ENCODE measurements at regions not wholly inside any gene's neighbourhood (a gene's known extent, or its start where the extent isn't known, plus 50 kb on each side); places are given as distances from the start of the nearest gene placed in this dataset.

DNA sequence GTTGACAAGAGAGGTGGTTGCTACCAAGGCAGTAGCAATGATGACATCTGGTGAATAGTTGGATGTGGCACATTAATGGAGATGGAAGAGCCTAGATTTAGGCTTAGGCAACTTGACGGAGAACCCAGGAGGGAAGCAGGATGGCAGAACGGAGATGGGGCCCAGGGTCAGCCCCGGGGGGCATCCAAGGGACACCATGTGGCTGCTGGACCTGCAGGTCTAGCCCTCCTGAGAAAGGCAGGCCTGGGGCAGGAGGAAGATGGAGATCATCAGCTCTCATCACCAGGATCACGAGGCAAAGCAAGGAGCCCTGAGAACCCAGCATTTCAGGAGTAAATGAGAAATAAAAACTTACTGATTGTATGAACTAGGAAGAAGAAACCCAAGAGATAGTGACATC lies 216.2 kb downstream of the AUH start:
- Histone ChIP-seq H3K4me1 (no peaks in the 10 kb centered on the region), H3K27me3 (no peaks in the 10 kb centered on the region), H3K4me3 (ENCODE audit: low read depth, low read length) (no peak overlapping the region), H3K9me3 (no peaks in the 10 kb centered on the region), H3K36me3 (no peaks in the 10 kb centered on the region)
- no peak for DNase-seq
- TF ChIP-seq, protein P1, sequence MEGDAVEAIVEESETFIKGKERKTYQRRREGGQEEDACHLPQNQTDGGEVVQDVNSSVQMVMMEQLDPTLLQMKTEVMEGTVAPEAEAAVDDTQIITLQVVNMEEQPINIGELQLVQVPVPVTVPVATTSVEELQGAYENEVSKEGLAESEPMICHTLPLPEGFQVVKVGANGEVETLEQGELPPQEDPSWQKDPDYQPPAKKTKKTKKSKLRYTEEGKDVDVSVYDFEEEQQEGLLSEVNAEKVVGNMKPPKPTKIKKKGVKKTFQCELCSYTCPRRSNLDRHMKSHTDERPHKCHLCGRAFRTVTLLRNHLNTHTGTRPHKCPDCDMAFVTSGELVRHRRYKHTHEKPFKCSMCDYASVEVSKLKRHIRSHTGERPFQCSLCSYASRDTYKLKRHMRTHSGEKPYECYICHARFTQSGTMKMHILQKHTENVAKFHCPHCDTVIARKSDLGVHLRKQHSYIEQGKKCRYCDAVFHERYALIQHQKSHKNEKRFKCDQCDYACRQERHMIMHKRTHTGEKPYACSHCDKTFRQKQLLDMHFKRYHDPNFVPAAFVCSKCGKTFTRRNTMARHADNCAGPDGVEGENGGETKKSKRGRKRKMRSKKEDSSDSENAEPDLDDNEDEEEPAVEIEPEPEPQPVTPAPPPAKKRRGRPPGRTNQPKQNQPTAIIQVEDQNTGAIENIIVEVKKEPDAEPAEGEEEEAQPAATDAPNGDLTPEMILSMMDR (IDR thresholded peaks at IDR 0.05; ENCODE audit: low read depth, low read length) = no peak

DNA sequence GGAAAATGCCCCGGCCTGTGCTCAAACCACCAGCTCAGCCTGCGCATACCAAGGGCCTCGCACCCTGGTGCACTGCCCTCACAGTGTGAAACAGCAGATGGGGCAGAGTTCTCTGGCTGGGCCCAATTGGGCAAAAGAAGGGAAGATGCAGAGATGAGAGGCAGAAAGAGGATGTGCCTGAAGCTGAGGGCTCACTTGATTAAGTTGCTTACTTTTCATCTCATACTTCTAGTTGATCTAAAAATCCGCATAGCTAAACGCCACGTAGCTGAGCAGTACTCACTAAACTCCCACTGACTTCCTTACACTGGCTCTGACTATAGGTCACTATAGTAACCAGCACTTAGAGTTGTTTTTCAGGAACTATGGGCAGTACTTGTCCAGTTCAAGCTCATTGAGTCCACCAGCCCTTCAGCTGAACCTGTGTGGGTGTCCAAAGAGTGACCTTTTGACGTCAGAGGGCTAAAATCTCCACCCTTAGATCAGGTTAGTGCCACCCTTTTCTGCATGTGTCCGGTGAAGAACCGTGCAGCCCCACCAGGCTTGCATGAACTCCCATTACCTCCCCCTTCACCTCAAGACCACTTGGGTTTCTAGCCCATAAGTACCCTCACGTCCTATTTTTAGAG lies 215.2 kb downstream of the AUH start:
- no peak for DNase-seq
- Histone ChIP-seq H3K27me3 (no peaks in the 10 kb centered on the region), H3K9me3 (no peaks in the 10 kb centered on the region), H3K36me3 (no peaks in the 10 kb centered on the region), H3K4me3 (ENCODE audit: low read depth, low read length) (no peak overlapping the region), H3K4me1 (no peaks in the 10 kb centered on the region)
- TF ChIP-seq, protein P1 (IDR thresholded peaks at IDR 0.05; ENCODE audit: low read depth, low read length) = no peak

DNA sequence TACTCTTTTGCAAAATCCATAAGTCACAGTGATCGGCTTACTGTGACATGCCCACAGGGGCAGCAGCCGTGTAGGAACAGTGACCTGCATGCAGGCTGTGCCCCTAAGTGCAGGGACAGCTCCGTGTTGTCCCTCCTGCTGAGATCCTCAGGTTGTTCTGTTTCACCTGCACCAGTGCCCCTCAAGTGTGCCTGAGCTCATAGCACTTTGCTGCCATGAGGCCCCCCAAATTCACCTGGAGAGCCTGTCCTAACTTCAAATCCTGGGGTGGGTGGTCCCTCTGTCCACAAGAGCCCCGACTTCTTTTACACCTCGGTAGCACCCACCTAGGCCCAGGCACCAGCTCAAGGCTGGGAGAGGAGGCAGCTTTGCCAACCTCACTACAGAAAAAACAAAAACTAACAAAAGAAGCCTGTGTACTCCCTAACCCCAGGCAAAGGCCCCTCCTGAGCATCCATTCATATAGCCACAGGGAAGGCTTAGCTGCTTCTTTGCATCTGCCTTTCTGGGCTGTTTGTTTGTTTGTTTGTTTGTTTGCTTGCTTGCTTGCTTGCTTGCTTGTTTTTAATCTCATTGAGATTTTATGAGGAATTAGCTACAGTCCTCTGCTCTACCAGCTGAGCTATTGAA lies 214.5 kb downstream of the AUH start:
- Histone ChIP-seq H3K4me1 (no peaks in the 10 kb centered on the region), H3K9me3 (no peaks in the 10 kb centered on the region)

DNA sequence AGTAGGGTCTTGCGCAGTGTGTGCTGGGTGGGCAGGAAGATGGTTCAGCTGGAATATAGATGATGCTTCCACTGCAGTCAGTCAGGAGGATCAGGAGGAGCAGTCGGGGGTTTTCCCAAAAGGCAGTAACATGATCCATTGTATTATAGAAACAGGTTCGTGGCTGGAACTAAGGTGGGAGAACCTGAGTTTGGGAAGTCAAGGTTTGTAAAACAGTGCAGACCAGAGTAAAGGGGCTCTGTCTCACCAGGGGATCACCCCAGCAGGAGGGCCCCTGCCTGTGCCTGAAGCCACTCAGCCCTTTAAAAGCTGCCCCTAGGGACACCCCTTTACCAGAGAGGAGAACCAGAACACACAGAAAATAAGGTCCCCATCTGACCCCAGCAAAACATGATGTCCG lies 213.4 kb downstream of the AUH start:
- TF ChIP-seq, protein P1 (IDR thresholded peaks at IDR 0.05; ENCODE audit: low read depth, low read length) = no peak
- DNase-seq = no peak
- H3K4me3 ChIP-seq (ENCODE audit: low read depth, low read length) = no peak overlapping the region
- H3K27me3 ChIP-seq = no peaks in the 10 kb centered on the region
- H3K36me3 ChIP-seq = no peaks in the 10 kb centered on the region
- no peaks in the 10 kb centered on the region for H3K9me3 ChIP-seq
- H3K4me1 ChIP-seq = no peaks in the 10 kb centered on the region

More for the DNA sequence above, 214.5 kb downstream of the AUH start:
- Histone ChIP-seq H3K36me3 (no peaks in the 10 kb centered on the region), H3K4me3 (ENCODE audit: low read depth, low read length) (no peak overlapping the region), H3K27me3 (no peaks in the 10 kb centered on the region)
- DNase-seq = no peak
- TF ChIP-seq, protein P1 (IDR thresholded peaks at IDR 0.05; ENCODE audit: low read depth, low read length) = no peak

DNA sequence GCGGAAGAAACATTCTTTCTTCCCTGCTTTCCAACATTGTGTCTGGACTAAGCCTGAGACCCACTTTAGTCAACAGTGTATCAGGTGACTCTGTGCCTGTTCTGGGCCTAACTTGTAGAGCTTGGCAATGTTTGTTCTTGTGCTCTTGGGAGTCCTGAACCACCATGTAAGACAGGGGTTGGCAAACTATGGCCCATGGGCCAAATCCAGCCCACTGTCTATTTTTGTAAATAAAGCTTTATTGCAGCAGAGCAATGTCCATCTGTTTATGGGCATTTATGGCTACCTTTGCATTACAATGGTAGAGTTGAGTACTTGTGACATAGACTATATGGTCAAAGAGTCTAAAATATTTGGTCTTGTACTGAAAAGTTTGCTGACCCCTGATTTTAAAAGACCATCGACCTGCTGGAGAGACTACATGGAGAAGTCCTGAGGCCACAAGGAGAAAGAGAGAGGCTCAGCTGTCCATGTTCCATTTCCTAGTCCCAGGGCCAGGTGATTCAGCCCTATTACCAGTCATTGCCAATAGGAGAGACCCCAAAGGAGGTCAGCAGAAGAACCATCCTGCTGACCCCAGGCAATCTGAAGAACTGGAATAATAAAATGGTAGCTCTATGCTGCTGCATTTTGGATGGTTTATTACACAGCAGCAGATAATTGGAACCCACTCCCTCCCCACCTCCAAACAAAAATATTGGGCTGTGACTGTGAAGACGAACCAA lies 211.3 kb downstream of the AUH start:
- no peaks in the 10 kb centered on the region for H3K27me3 ChIP-seq
- TF ChIP-seq, protein P1 (IDR thresholded peaks at IDR 0.05; ENCODE audit: low read depth, low read length) = no peak

More for the DNA sequence above, 211.3 kb downstream of the AUH start:
- Histone ChIP-seq H3K9me3 (no peaks in the 10 kb centered on the region), H3K4me1 (no peaks in the 10 kb centered on the region), H3K4me3 (ENCODE audit: low read depth, low read length) (no peak overlapping the region), H3K36me3 (no peaks in the 10 kb centered on the region)
- no peak for DNase-seq

Data from BE2C (cell line).